ENCODE measurements at regions not wholly inside any gene's neighbourhood (a gene's known extent, or its start where the extent isn't known, plus 50 kb on each side); places are given as distances from the start of the nearest gene placed in this dataset.

DNA sequence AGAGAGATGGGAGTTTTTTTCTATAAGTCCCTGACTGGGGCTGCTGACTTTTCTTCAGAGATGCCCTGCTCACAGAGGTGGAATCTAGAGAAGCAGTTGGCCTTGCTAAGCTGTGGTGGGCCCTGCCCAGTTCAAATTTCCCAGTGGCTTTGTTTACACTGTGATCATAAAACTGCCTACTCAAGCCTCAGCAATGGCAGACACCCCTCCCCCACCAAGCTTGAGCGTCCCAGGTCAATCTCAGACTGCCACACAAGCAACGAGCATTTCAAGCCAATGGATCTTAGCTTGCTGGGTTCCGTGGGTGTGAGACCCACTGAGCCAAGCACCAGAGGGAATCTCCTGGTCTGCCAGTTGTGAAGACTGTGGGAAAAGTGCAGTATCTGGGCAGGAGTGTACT lies 199.8 kb upstream of the WDFY3 start (continued):
- TF ChIP-seq, protein P1, sequence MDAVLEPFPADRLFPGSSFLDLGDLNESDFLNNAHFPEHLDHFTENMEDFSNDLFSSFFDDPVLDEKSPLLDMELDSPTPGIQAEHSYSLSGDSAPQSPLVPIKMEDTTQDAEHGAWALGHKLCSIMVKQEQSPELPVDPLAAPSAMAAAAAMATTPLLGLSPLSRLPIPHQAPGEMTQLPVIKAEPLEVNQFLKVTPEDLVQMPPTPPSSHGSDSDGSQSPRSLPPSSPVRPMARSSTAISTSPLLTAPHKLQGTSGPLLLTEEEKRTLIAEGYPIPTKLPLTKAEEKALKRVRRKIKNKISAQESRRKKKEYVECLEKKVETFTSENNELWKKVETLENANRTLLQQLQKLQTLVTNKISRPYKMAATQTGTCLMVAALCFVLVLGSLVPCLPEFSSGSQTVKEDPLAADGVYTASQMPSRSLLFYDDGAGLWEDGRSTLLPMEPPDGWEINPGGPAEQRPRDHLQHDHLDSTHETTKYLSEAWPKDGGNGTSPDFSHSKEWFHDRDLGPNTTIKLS (IDR thresholded peaks at IDR 0.05; ENCODE audit: borderline replicate concordance, low read depth) = no peak
- TF ChIP-seq, protein P2, sequence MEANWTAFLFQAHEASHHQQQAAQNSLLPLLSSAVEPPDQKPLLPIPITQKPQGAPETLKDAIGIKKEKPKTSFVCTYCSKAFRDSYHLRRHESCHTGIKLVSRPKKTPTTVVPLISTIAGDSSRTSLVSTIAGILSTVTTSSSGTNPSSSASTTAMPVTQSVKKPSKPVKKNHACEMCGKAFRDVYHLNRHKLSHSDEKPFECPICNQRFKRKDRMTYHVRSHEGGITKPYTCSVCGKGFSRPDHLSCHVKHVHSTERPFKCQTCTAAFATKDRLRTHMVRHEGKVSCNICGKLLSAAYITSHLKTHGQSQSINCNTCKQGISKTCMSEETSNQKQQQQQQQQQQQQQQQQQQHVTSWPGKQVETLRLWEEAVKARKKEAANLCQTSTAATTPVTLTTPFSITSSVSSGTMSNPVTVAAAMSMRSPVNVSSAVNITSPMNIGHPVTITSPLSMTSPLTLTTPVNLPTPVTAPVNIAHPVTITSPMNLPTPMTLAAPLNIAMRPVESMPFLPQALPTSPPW (CRISPR knock-in tag; IDR thresholded peaks at IDR 0.05) = no peak
- no peak for TF ChIP-seq NEUROD1 (IDR thresholded peaks at IDR 0.05; ENCODE audit: borderline replicate concordance, low read depth, low read length, partially characterized antibody)

DNA sequence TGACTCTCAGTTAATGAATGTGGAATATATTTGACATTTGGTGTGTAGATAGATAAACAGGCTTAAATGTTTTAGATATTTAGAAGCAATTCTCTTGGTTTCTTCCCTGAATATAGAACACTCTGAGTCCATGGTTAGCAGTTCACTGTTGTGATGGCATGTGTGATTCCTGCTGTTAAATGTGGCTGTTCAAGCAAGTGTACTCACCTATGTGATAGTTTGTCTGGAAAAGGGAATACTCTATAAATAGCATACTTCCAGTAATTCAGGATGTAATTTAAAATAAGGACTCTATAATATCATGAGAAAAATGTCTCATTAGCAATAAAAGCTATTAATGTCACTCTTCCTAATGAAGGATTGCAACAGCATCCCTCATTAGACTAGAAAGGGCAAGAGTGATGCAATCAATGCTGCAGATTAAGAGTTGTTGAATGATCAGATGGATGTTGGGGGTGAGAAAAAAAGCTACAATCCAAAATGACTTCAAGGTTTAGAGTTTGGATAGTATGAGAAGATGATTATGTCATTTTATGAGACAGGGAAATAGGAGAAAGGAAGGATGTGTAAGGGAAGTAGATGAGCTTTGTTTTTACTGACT lies 201.8 kb upstream of the WDFY3 start:
- no peak overlapping the region for H3K4me2 ChIP-seq (ENCODE audit: insufficient read depth, low read length)
- no peak for DNase-seq (ENCODE audit: extremely low read depth in 1 of 4, low spot score in 3 of 4)
- H3K27ac ChIP-seq (ENCODE audit: extremely low read depth, low read depth, low read length) = no peak overlapping the region
- ChIA-PET CTCF (ENCODE audit: low intra/inter-chr PET ratio) (no interaction called here), POLR2A (no interaction called here)
- BruUV-seq (replicated peaks) = no TSS peak
- TF ChIP-seq, protein P3, sequence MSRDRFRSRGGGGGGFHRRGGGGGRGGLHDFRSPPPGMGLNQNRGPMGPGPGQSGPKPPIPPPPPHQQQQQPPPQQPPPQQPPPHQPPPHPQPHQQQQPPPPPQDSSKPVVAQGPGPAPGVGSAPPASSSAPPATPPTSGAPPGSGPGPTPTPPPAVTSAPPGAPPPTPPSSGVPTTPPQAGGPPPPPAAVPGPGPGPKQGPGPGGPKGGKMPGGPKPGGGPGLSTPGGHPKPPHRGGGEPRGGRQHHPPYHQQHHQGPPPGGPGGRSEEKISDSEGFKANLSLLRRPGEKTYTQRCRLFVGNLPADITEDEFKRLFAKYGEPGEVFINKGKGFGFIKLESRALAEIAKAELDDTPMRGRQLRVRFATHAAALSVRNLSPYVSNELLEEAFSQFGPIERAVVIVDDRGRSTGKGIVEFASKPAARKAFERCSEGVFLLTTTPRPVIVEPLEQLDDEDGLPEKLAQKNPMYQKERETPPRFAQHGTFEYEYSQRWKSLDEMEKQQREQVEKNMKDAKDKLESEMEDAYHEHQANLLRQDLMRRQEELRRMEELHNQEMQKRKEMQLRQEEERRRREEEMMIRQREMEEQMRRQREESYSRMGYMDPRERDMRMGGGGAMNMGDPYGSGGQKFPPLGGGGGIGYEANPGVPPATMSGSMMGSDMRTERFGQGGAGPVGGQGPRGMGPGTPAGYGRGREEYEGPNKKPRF (IDR thresholded peaks at IDR 0.05; ENCODE audit: low read depth, low read length) = no peak
- no peak for TF ChIP-seq CEBPG (CRISPR knock-in tag; IDR thresholded peaks at IDR 0.05)
- TF ChIP-seq CEBPG (tag; conservative IDR thresholded peaks at IDR 0.05 in 1 of 2, IDR thresholded peaks at IDR 0.05 in 1 of 2) = 0 out of 4 replicates have a peak, but pooled peaks of 1 of the 2 experiments have one; percentile 24
- 0 out of 2 replicates have a peak, but pooled peaks have one; percentile 14 for TF ChIP-seq CEBPB (tag; IDR thresholded peaks at IDR 0.05)
- TF ChIP-seq, protein P4, sequence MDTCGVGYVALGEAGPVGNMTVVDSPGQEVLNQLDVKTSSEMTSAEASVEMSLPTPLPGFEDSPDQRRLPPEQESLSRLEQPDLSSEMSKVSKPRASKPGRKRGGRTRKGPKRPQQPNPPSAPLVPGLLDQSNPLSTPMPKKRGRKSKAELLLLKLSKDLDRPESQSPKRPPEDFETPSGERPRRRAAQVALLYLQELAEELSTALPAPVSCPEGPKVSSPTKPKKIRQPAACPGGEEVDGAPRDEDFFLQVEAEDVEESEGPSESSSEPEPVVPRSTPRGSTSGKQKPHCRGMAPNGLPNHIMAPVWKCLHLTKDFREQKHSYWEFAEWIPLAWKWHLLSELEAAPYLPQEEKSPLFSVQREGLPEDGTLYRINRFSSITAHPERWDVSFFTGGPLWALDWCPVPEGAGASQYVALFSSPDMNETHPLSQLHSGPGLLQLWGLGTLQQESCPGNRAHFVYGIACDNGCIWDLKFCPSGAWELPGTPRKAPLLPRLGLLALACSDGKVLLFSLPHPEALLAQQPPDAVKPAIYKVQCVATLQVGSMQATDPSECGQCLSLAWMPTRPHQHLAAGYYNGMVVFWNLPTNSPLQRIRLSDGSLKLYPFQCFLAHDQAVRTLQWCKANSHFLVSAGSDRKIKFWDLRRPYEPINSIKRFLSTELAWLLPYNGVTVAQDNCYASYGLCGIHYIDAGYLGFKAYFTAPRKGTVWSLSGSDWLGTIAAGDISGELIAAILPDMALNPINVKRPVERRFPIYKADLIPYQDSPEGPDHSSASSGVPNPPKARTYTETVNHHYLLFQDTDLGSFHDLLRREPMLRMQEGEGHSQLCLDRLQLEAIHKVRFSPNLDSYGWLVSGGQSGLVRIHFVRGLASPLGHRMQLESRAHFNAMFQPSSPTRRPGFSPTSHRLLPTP (IDR thresholded peaks at IDR 0.05; ENCODE audit: borderline replicate concordance, extremely low read depth, insufficient read length) = no peak
- intact Hi-C loops (cut with micrococcal nuclease) (no loop called here), in situ Hi-C loops (cut with MboI) (loop anchor here (25.0 kb wide), 1 partner anchor 594 kb away; no protein-coding TSS in a partner anchor)
- H3K4me1 ChIP-seq (replicated peaks in 1 of 2; ENCODE audit: control insufficient read depth in 2 of 2, insufficient read depth in 2 of 2, low read length in 2 of 2) = no peaks in the 10 kb centered on the region
- no peak for ATAC-seq
- H3K27me3 ChIP-seq (ENCODE audit: control insufficient read depth in 2 of 2, insufficient read depth in 2 of 2, low read length in 2 of 2) = no peaks in the 10 kb centered on the region
- no peak for FAIRE-seq
- H3K9ac ChIP-seq (ENCODE audit: insufficient read depth in 1 of 2, low read depth in 2 of 2, low read length in 2 of 2) = no peak overlapping the region
- no peak overlapping the region for H3K4me3 ChIP-seq
- no peak overlapping the region for H2AFZ ChIP-seq (ENCODE audit: low read depth, low read length)
- H3K79me2 ChIP-seq (ENCODE audit: control insufficient read depth, insufficient read depth, low read length) = no peaks in the 10 kb centered on the region
- no peaks in the 10 kb centered on the region for H4K20me1 ChIP-seq (replicated peaks; ENCODE audit: control insufficient read depth, insufficient read depth, low read length)
- H3K9me1 ChIP-seq (ENCODE audit: control insufficient read depth, insufficient read depth, low read length) = no peaks in the 10 kb centered on the region
- no peaks in the 10 kb centered on the region for H3K36me3 ChIP-seq (ENCODE audit: control insufficient read depth, insufficient read depth, low read length)
- H3K9me3 ChIP-seq (replicated peaks; ENCODE audit: control insufficient read depth, insufficient read depth, low read depth, low read length) = no peaks in the 10 kb centered on the region

All from K562 (cell line).